GM23248 (cell line): ENCODE measurements at regions not wholly inside any gene's neighbourhood (a gene's known extent, or its start where the extent isn't known, plus 50 kb on each side); places are given as distances from the start of the nearest gene placed in this dataset.

ENCODE experiments used
- EZH2 ChIP-seq: fragments of 200-600 bp; sonication (generic); IDR thresholded peaks from 2 replicates; pipeline ENCODE4 v1.6.1; 2018; ENCODE audit warnings: antibody characterized with exemption, mild to moderate bottlenecking; ENCODE audit not compliant: insufficient read depth, poor library complexity, severe bottlenecking
- EZH2phosphoT487 ChIP-seq: fragments of 200-600 bp; sonication (generic); IDR thresholded peaks from 2 replicates; pipeline ENCODE4 v1.6.1; 2018; ENCODE audit warnings: antibody characterized with exemption, moderate library complexity, mild to moderate bottlenecking, low read depth; ENCODE audit not compliant: insufficient read depth

GRCh38 chr6:9543649-9544048 is 871.2 kb downstream of the TFAP2A start:
- no peak for TF ChIP-seq EZH2
- no peak for TF ChIP-seq EZH2phosphoT487
